ENCODE measurements at regions not wholly inside any gene's neighbourhood (a gene's known extent, or its start where the extent isn't known, plus 50 kb on each side); places are given as distances from the start of the nearest gene placed in this dataset.

DNA sequence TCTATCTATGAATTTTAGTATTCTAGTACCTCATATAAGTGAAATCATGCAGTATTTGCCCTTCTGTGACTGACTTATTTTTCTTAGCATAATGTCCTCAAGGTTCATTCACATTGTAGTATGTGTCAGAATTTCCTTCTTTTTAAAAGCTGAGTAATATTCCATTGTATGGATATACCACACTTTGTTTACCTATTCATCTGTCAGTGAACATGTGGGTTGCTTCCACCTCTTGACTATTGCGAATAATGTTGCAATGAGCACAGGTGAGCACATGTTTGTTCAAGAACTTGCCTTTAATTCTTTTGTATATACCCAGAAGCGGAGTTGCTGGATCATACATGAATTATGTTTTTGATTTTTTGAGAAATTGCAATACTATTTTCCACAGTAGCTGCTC, 187.4 kb upstream of the RBMS1 start:
- H3K4me3 Mint-ChIP-seq = no peak overlapping the region
- no peaks in the 10 kb centered on the region for H3K36me3 Mint-ChIP-seq
- peaks cover 20% of the 10 kb centered on the region for H3K9me3 Mint-ChIP-seq
- H3K4me1 Mint-ChIP-seq = no peaks in the 10 kb centered on the region
- TF ChIP-seq, protein P1, sequence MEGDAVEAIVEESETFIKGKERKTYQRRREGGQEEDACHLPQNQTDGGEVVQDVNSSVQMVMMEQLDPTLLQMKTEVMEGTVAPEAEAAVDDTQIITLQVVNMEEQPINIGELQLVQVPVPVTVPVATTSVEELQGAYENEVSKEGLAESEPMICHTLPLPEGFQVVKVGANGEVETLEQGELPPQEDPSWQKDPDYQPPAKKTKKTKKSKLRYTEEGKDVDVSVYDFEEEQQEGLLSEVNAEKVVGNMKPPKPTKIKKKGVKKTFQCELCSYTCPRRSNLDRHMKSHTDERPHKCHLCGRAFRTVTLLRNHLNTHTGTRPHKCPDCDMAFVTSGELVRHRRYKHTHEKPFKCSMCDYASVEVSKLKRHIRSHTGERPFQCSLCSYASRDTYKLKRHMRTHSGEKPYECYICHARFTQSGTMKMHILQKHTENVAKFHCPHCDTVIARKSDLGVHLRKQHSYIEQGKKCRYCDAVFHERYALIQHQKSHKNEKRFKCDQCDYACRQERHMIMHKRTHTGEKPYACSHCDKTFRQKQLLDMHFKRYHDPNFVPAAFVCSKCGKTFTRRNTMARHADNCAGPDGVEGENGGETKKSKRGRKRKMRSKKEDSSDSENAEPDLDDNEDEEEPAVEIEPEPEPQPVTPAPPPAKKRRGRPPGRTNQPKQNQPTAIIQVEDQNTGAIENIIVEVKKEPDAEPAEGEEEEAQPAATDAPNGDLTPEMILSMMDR (IDR thresholded peaks at IDR 0.05; ENCODE audit: unreplicated experiment) = no peak
- H3K27ac Mint-ChIP-seq = no peak overlapping the region
- H3K27me3 Mint-ChIP-seq (ENCODE audit: low read depth) = no peaks in the 10 kb centered on the region
- no peak for DNase-seq (ENCODE audit: low spot score in 2 of 2, unreplicated experiment in 2 of 2)

DNA sequence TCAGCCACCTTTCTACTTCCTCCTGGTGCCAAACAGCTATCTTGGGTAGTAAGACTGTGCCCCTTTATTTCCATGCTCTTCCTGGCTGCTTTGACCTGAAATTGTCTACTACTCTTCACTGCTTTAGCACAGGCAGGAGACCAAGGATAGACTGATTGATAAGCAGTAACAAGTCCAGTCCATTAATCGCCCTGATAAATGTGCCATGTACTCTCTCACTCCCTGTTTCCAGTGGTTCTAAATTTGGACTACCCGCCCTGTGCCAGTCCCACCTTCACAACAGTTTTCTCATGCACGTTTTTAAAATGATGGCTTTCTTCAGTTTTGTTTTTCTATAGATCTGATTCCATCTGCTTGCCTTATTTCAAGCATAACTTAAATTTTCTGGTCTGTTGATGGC, 189.6 kb upstream of the RBMS1 start:
- Mint-ChIP-seq H3K27me3 (ENCODE audit: low read depth) (no peaks in the 10 kb centered on the region), H3K27ac (no peak overlapping the region), H3K4me3 (no peak overlapping the region), H3K36me3 (no peaks in the 10 kb centered on the region), H3K4me1 (peaks cover 10% of the 10 kb centered on the region), H3K9me3 (peaks cover 20% of the 10 kb centered on the region)
- DNase-seq (ENCODE audit: low spot score in 2 of 2, unreplicated experiment in 2 of 2) = no peak
- TF ChIP-seq, protein P1 (IDR thresholded peaks at IDR 0.05; ENCODE audit: unreplicated experiment) = no peak

DNA sequence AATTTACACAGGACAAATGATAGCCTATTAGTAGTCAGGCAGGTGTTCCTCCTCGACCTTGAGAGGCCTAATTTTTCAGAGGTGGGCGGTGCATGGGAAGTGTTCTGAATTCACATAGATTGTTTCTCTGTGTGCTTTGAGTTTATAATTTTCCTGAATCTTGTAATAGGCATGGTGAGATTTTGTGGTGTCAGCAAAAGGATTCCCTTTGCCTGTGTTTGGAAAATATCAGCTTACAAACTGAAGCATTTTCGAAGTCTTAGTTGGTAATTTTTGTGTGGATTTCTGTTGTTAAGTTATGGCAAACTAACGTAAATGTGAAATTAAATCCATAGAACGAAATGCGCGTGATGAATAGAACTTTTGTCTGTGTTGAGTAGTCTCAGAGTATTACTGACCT, 194.0 kb upstream of the RBMS1 start:
- no peak overlapping the region for H3K4me3 Mint-ChIP-seq
- H3K4me1 Mint-ChIP-seq = peaks cover 11% of the 10 kb centered on the region
- no peaks in the 10 kb centered on the region for H3K27me3 Mint-ChIP-seq (ENCODE audit: low read depth)
- TF ChIP-seq, protein P1 (IDR thresholded peaks at IDR 0.05; ENCODE audit: unreplicated experiment) = no peak
- H3K36me3 Mint-ChIP-seq = no peaks in the 10 kb centered on the region
- H3K27ac Mint-ChIP-seq = no peak overlapping the region
- no peak for DNase-seq (ENCODE audit: low spot score in 2 of 2, unreplicated experiment in 2 of 2)
- peaks cover 20% of the 10 kb centered on the region for H3K9me3 Mint-ChIP-seq

DNA sequence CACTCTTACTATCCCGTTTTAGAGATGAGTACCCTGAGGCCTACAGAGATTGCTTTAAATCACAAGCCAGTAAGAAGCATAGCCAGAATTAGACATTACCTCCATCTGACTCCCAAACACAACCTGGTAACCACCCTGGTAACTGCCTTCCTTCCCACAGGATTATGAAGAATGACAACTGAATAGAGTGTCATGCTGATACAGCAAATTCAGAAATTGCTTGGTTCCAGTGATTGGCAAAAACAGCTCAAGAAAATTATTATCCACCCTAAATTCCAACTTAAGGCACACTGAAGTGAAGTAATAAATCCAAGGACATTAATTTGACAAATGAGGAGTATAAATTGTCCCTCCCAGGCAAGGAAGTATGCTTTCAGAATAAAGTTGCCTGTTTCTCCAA, 195.8 kb upstream of the RBMS1 start:
- peaks cover 16% of the 10 kb centered on the region for H3K9me3 Mint-ChIP-seq
- TF ChIP-seq, protein P1 (IDR thresholded peaks at IDR 0.05; ENCODE audit: unreplicated experiment) = no peak
- H3K27me3 Mint-ChIP-seq (ENCODE audit: low read depth) = no peaks in the 10 kb centered on the region
- no peak for DNase-seq (ENCODE audit: low spot score in 2 of 2, unreplicated experiment in 2 of 2)
- no peaks in the 10 kb centered on the region for H3K36me3 Mint-ChIP-seq
- peaks cover 11% of the 10 kb centered on the region for H3K4me1 Mint-ChIP-seq
- no peak overlapping the region for H3K27ac Mint-ChIP-seq
- H3K4me3 Mint-ChIP-seq = no peak overlapping the region

DNA sequence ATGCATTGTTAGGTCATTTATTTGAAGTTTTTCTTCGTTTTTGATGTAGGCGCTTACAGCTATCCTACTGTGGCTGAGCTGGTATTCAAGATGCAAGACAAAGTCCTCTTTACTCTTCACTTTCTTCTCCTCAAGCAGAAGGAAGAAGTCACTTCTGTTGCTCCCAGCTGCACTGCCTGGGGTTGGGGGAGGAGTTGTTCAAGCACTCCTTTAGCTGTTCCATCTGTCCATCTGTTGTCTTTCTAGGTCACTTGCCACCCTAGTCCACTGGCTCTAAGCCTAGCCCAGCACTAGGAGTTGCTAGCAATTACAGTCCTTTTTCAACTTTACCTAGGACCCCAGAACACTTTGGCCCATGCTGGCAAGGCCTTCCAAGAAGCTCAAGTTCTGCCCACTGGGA, 200.6 kb upstream of the RBMS1 start:
- peaks cover 16% of the 10 kb centered on the region for H3K9me3 Mint-ChIP-seq
- H3K4me1 Mint-ChIP-seq = peaks cover 9% of the 10 kb centered on the region
- TF ChIP-seq, protein P1 (IDR thresholded peaks at IDR 0.05; ENCODE audit: unreplicated experiment) = no peak
- DNase-seq (ENCODE audit: low spot score in 2 of 2, unreplicated experiment in 2 of 2) = no peak
- H3K36me3 Mint-ChIP-seq = no peaks in the 10 kb centered on the region
- no peak overlapping the region for H3K27ac Mint-ChIP-seq
- H3K4me3 Mint-ChIP-seq = no peak overlapping the region
- H3K27me3 Mint-ChIP-seq (ENCODE audit: low read depth) = no peaks in the 10 kb centered on the region

DNA sequence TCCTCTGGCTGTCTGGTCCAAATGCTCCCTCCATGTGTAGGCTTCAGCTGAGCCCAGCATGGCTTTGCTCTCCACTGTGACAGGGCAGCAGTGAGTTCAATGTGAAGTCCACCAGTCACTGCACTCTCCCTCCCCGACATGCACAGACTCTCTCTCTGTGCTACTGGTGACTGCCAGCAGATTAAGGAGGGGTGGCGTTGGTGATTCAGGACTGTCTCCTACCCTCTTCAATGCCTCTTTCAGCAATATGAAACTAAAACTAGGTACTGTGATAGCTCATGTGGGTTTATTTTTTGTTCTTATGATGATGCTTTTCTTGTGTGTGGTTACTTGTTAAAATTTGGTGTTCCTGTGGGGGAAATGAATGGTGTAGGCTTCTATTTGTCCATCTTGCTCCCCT, 201.0 kb upstream of the RBMS1 start:
- Mint-ChIP-seq H3K36me3 (no peaks in the 10 kb centered on the region), H3K9me3 (peaks cover 16% of the 10 kb centered on the region), H3K27me3 (ENCODE audit: low read depth) (no peaks in the 10 kb centered on the region), H3K27ac (no peak overlapping the region), H3K4me3 (no peak overlapping the region), H3K4me1 (peaks cover 12% of the 10 kb centered on the region)
- no peak for DNase-seq (ENCODE audit: low spot score in 2 of 2, unreplicated experiment in 2 of 2)
- TF ChIP-seq, protein P1 (IDR thresholded peaks at IDR 0.05; ENCODE audit: unreplicated experiment) = no peak
